ENCODE measurements at regions not wholly inside any gene's neighbourhood (a gene's known extent, or its start where the extent isn't known, plus 50 kb on each side); places are given as distances from the start of the nearest gene placed in this dataset.

GRCh38 chr7:156080046-156080445, 267.8 kb upstream of the SHH start:
- TF ChIP-seq CTCF (IDR thresholded peaks at IDR 0.05; ENCODE audit: insufficient read depth, low read depth, low read length) (no peak), EZH2 (IDR thresholded peaks at IDR 0.05; ENCODE audit: insufficient read depth, low read length) (no peak)
